Ramos (cell line): ENCODE measurements at regions not wholly inside any gene's neighbourhood (a gene's known extent, or its start where the extent isn't known, plus 50 kb on each side); places are given as distances from the start of the nearest gene placed in this dataset.
"Not testable (repeated sequence)": the region's sequence is repeated elsewhere in the genome, so short reads cannot be mapped to it uniquely, and the experiment has no call there.

Experiments
- in situ Hi-C: fragments of 300-500 bp; cut with MboI; formaldehyde crosslinking; loops from one replicate; pipeline ENCODE4 v1.14.3; 2022; ENCODE audit warnings: low sequenced_read_pairs; ENCODE audit not compliant: unreplicated experiment

DNA sequence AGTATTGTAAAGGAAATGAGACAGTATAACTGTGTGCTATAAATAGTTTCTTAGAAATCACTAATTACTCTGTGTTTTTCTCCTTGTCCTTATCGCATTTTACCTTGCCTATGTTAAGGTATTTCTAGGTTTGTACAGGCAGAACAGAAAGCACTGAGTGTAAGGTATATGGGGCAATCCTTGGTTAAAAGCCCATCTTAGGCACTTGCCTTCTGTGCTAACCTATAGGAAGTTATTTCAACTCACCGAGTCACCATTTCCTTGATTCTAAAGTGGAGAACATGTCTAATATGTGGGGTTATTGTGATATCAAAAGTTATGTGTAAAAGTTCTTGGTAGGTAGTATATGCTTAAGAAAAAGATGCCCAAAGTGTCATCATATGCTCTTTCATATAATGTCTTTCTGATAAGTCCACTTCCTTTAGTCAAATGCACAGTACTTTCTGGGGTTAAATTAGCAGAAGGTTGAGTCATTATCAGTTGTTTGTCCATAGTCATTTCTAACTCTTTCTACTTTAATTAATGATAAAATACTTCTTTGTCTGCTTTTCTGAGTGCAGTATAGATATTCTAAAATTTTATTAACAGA, 276.4 kb downstream of the UTRN start:
- in situ Hi-C loops: no loop called here

DNA sequence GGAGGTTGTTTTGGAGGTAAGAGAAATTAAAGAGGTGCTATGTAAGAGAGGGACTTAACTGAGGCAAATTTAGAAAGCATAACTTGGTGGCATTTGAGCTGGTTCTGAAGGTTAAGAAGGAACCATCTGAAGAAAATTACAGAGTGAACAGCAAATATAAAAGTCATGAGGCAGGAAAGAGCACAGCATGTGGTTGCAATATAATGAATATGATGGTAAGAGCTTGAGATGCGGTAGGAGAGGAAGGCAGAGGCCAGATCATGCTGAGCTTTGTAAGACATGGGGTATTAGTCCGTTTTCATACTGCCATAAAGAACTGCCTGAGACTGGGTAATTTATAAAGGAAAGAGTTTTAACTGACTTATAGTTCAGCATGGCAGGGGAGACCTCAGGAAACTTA, 279.1 kb downstream of the UTRN start:
- in situ Hi-C loops: no loop called here

DNA sequence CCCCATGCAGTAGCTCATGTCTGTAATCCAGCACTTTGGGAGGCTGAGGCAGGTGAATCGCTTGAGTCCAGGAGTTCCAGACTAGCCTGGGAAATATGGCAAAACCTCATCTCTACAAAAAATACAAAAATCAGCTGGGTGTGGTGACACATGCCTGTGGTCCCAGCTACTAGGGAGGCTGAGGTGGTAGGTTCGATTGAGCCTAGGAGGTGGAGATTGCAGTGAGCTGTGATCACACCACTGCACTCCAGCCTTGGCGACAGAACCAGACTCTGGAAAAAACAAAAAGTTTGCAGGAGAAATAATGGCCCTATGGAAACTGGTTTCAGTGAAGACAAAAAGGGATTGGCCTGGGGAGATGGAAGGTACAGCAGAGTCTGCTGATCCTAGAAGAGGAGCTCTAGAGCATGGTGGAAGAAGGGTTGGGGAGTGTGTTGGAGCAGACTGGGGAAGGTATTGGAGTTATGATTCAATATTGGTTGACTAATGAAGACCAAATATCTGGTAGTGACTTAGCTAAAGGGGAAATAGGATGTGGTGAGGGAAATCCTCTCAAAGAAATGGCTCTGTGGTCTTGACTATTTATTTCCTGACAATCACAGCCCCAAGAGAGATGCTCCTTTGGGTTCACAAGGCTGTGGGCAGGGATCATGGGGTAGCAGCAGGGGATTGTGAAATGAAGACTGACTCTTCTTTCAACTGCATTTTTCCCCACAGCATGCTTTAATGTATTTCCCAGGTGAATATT, 281.9 kb downstream of the UTRN start:
- in situ Hi-C loops: no loop called here

DNA sequence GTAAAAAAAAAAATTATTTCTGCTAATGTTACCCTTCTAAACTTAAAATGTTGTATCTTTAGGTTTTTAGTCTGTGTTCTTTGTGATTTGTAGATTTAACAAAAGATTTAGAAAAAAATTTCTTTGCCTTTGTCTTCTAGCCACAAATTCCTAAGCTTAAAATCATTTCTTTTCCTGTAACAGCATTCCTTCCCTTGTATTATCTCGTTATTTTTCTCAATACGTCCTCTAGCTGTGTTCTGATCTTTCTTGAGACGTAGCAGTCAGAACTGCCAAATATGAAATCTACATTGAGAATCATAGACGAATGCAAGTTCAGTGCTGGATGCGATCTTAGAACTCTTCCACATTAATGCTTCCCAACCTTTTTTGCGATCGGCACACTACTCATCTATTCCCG, 283.1 kb downstream of the UTRN start:
- in situ Hi-C loops: no loop called here

DNA sequence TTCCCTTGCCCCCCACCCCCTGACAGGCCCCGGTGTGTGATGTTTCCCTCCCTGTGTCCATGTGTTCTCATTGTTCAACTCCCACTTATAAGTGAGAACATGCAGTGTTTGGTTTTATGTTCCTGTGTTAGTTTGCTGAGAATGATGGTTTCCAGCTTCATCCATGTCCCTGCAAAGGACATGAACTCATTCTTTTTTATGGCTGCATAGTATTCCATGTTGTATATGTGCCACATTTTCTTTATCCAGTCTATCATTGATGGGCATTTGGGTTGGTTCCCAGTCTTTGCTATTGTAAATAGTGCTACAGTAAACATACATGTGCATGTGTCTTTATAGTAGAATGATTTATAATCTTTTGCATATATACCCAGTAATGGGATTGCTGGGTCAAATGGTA, 287.4 kb downstream of the UTRN start:
- in situ Hi-C loops: not testable (repeated sequence)

DNA sequence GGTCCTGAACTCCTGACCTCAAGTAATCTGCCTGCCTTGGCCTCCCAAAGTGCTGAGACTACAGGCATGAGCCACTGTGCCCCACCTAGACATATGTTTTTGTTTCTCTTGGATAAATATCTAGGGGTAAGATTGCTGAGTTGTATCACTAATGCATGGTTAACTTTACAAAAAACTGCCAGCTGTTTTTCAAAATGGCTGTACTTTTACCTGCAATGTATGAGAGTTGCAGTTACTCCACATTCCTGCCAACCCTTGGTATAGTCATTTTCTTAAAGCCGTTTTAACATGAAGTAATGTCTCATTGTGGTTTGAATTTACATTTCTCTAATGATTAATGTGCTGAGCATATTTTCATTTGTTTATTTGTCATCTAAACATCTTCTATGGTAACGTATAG, 289.7 kb downstream of the UTRN start:
- in situ Hi-C loops: loop anchor here (25.0 kb wide), 1 partner anchor 638 kb away; no protein-coding TSS in a partner anchor

DNA sequence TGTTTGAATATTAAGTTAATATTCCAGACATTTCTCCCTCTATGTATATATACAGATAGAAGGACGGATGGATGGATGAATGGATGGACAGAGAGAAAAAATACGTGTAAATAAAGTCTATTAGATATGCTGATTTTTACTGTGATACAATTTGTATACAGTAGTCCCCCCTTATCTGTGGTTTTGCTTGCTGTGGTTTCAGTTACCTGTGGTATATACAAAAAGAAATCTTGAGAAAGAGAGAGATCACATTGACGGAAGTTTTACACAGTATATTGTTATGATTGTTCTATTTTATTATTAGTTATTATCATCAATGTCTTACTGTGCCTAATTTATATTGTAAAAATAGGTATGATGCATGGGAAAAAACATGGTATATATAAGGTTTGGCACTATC, 290.2 kb downstream of the UTRN start:
- in situ Hi-C loops: loop anchor here (25.0 kb wide), 1 partner anchor 637 kb away; no protein-coding TSS in a partner anchor

DNA sequence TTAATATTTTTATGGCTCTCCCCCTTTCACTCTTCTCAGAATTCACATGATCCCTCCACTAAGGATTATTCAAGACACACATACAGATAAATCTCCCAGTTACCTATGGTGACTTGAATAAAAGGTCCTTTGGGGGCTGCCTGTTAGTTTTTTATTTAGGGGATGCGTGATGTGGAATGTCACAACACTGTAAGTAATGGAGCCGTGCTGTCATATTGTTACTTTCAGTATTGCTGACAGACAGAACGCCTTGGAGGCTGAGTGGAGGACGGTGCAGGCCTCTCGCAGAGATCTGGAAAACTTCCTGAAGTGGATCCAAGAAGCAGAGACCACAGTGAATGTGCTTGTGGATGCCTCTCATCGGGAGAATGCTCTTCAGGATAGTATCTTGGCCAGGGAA, 291.7 kb downstream of the UTRN start:
- in situ Hi-C loops: loop anchor here (25.0 kb wide), 1 partner anchor 635 kb away; no protein-coding TSS in a partner anchor

DNA sequence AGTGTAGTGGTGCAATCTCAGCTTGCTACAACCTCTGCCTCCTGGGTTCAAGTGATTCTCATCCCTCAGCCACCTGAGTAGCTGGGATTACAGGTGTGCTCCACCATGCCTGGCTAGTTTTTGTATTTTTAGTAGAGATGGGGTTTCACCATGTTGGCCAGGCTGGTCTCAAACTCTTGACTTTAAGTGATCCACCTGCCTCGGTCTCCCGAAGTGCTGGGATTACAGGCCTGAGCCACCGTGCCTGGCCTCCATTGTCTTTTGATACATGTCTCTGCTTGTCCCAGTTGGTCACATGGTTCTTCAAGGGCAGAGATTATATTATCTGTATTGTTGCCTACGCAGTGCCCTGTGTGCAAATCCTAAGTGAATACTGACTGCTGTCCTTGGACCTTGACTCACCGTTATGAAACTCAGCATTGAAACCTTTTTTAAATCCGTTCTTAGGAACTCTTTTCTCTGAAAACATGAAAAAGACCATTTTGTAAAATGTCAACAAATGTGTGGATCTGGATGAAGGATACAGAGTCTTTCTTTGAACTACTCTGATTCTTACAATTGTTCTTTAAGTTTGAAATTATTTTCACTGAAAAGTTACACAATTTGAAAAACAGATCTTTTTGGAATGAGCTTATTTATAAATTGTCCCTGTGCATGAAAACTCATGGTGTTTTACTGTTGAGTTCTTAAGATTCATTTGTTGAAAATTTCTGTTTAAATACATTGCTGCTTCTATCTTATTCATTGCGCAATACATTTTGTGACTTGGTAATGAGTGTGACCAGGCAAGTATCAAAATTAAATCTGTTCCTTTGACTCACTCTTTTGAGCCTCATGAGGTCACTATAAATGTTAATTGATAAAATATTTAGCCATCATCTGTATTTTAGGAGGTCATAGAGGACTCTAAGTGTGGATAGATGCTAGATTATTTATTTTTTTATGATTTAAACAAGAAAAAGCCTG, 293.5 kb downstream of the UTRN start:
- in situ Hi-C loops: loop anchor here (25.0 kb wide), 1 partner anchor 634 kb away; no protein-coding TSS in a partner anchor

DNA sequence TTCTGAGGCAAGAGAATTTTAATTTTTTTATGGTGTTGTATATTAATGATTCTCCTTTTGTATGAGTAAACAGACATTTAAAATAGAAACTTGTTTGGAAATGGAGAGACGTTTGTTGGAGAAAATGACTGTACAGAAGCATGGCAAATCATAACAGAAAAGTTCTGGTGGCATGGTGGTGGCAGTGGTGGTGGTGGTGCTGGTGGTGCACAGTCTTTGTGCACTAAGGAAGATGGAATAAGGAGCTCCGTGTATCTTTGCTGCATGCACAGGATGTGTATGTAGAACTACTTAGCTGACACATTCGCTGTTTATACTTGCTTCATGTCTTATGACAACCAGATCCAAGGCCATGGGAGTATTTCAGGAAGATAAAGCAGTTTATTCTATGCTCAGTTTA, 294.9 kb downstream of the UTRN start:
- in situ Hi-C loops: loop anchor here (10.0 to 25.0 kb wide), 2 partner anchors 355 to 632 kb away; no protein-coding TSS in a partner anchor

DNA sequence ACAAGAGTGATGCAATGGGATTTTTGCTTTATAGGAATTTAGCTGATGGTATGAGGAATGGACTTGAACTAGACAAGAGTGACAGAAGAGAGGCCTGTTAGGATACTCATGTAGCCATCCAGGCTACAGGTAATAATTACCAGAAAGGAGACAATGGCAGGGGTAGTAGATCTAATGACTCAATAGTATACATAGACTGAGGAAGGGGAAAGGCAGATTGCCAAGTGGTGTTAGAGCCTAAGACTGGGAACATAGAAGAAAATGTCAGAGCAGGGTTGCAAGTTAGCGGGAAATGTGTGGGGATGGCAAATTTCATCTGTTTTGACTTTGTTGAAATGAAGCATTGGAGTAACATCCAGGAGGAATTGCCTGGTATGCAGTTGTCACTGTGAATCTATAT, 295.6 kb downstream of the UTRN start:
- in situ Hi-C loops: loop anchor here (10.0 to 25.0 kb wide), 2 partner anchors 354 to 632 kb away; no protein-coding TSS in a partner anchor

DNA sequence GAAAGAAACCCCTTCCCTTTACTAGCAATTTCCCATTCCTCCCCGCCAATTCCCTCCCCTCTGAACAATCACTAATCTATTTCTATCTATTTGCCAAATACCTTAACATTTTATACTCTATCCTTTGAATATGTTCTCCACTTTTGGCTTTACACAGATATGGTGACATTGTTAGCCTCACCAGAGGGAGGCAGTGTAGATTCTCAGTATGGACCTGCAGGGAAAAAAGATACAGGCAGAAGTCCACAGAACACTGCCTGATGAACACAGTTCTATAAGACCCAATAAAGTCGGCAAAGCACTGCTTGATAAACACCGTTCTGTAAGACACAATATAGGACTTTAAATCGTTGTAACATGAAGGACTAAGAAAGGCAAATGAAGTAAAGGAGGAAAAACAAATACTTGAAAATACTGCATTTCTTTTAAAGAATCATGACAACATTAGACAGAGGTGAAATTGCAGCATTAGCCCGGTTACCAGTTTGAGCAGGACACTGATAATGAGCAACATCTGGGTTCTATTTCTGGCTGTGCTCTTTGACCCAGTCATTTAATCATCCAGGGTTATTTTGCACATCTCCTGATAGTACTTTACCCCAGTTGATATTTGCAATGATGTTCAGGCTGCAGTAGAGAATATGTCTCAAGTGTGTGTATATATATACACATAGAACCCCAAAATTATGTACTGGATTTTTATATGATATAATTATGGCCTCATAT, 296.8 kb downstream of the UTRN start:
- in situ Hi-C loops: loop anchor here (10.0 to 25.0 kb wide), 2 partner anchors 353 to 630 kb away; no protein-coding TSS in a partner anchor

DNA sequence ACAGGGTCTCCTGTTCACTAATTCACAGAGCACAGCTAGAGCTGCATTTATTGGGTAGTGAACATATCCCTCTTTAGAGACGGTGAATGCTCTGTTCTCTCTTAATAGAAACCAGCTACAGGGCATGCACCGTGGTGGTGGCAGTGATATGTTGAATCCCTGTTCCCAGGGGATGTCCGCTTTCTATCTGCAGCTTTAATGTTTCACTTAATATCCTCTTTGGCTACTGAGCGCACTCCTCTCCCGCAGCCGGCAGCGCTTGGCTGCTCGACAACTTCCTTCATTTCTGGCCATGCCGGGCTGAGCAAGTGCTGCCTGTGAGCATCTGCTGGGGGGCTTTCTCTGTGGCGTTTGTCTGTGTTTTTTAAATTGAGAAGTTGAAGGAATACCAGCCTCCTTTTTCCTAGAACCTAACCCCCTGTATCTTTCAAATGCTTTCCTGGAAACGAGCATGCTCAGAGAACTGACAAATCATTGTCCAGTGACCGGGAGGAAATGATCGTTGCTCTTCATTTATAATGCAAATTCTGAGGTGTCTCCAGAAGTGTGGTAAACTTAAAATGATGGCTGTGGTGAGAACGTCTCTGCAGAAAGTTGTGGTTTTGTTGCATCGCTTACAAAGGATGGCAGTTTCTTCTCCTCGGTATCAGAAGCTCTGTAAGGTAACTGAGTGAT, 297.9 kb downstream of the UTRN start:
- in situ Hi-C loops: loop anchor here (10.0 to 25.0 kb wide), 2 partner anchors 352 to 629 kb away; no protein-coding TSS in a partner anchor

DNA sequence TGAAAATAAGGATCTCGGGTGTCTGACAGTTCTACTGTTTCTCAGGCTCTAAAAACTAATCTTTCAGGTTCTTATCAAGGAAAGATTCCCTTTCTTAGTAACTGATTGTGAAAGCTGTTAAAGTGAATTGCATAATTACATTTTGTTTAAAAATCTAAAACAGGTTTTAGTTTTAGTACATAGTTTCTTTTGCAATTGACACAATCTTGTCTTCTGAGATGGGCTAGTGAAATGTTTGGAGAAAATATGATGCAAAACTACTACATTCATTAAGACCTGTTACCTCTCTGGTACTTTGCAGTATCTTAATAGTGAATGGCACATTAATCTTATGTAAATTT, 298.4 kb downstream of the UTRN start:
- in situ Hi-C loops: loop anchor here (10.0 to 25.0 kb wide), 2 partner anchors 351 to 629 kb away; no protein-coding TSS in a partner anchor

DNA sequence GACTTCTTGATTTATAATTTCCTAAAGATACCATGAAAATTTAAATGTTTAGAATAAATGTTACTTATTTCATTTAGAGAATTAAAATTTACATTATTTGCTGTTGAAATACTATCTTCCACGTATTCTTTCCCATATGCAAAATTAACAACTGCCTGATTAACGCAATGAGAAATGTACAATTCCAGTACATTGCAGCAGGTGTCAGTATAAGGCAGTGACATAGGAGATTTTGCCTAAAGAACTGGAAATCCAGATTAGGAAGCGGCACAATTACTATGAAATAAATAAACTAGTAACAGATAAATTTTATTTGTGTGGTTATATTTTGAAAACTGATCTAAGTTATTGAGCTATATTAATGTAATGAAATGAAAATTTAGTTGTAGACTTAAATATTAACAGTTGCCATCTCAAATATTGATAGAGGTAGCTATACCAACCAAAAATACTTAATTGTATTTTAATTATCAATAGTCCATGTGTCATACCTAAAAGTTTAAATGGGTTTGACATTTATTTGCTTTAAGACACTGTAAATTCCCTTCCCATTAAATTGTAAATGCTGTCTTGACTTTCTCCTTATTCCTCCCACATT, 300.2 kb downstream of the UTRN start:
- in situ Hi-C loops: loop anchor here (10.0 to 25.0 kb wide), 2 partner anchors 349 to 627 kb away; no protein-coding TSS in a partner anchor

DNA sequence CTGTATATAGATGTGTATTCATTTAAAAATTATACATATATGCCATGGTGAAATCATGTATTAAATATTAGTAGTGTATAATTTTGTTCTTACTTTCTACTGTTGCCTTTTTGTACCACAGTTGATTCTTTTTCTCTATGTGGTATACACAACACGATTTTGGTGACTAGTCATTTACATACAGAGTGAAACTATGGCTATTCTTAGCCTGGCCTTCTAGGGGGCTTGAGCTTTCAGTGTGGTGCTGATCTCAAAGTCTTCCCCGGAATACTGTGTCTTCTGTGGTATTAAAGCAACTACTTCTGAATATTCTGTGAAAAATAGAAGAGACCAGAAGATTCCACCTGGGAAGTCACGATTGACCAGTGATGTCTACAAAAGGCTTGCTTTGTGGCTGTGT, 301.9 kb downstream of the UTRN start:
- in situ Hi-C loops: loop anchor here (10.0 to 25.0 kb wide), 2 partner anchors 348 to 625 kb away; no protein-coding TSS in a partner anchor

DNA sequence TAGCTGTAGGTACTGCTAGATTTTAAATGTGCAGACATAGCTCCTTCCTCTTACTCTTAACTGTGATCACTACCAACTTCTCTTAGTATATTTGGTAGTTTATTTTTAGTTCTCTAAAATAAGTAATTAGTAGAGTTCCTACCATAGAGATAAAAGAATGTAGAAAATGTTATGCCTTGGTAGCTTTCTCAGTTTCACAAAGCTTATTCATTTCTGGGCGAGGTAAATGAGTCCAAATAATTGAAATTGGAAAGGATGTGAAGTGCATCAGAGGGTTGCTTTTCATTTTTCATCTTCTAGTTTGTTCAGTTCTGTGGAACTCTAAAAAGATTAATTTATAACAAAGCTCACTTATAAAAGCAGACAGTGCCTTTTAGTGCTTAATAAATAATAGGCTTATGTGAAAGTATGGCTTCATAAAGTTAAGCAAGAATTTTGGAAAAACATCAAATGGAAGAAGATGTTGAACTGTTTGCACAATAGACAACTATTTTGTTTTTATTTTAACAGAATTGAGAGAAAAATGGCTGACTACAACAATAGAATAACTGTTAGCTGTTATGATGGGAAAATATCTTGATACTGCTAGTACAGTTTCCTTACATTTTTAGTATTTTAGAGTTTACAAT, 303.7 kb downstream of the UTRN start:
- in situ Hi-C loops: loop anchor here (10.0 to 25.0 kb wide), 2 partner anchors 346 to 623 kb away; no protein-coding TSS in a partner anchor

DNA sequence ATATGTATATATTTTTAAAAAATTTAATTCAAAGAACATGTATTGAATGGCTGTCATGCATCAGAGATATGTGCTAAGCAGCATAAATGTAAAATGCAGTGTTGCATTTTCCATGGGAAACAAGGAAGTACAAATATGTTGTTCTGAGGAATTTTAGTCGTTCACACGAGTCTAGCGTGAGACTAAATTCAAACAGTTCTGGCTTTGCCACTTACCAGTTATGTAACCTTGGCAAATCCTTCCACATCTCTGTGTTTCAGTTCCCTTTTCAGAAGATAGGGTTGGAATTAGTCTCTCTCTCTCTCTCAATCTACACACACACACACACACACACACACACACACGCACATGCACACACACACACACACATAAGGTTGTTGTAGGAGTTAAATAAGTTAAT, 305.4 kb downstream of the UTRN start:
- in situ Hi-C loops: loop anchor here (25.0 kb wide), 1 partner anchor 622 kb away; no protein-coding TSS in a partner anchor
